Transverse colon (tissue), 4 donors: ENCODE measurements at regions not wholly inside any gene's neighbourhood (a gene's known extent, or its start where the extent isn't known, plus 50 kb on each side); places are given as distances from the start of the nearest gene placed in this dataset.

Experiments
- DNase-seq: peaks from one replicate; pipeline ENCODE4 v3.0.0-alpha.2; 2019
- H3K27ac ChIP-seq, 4 donors: fragments of 200-600 bp; sonication (generic); 2 replicates each; pipeline ENCODE4 v1.5.1; 2016 to 2018; ENCODE audit warnings: inconsistent platforms in 4 of 4
- H3K27me3 ChIP-seq: fragments of 200-600 bp; sonication (generic); 2 replicates; pipeline ENCODE4 v1.5.1; 2017; ENCODE audit warnings: inconsistent platforms
- H3K36me3 ChIP-seq, 4 donors: fragments of 200-600 bp; sonication (generic); 2 replicates each; pipeline ENCODE4 v1.5.1; 2017 to 2019; ENCODE audit warnings: inconsistent platforms in 4 of 4
- H3K4me1 ChIP-seq, 4 donors: fragments of 200-600 bp; sonication (generic); 2 replicates each; pipeline ENCODE4 v1.5.1; 2017 to 2020; ENCODE audit warnings: inconsistent platforms in 4 of 4
- H3K4me3 ChIP-seq, 4 donors: fragments of 200-600 bp; sonication (generic); 1 replicate in 1 of 4; 2 replicates in 3 of 4; pipeline versions ENCODE4 v1.5.1 to v1.6.1; 2017 to 2019; ENCODE audit warnings: inconsistent platforms in 4 of 4
- H3K9me3 ChIP-seq, 2 donors: fragments of 200-600 bp; sonication (generic); 2 replicates each; pipeline ENCODE4 v1.5.1; 2017 to 2019; ENCODE audit warnings: inconsistent platforms in 2 of 2
- EP300 ChIP-seq: sonication (generic); formaldehyde crosslinking; IDR thresholded peaks from one replicate; pipeline ENCODE4 v1.6.1; 2017; ENCODE audit warnings: antibody characterized with exemption, low read depth
- POLR2A ChIP-seq: fragments of 450-650 bp; IDR thresholded peaks from one replicate; pipeline ENCODE4 v1.6.1; 2016; ENCODE audit warnings: antibody characterized with exemption, mild to moderate bottlenecking, moderate library complexity
- POLR2AphosphoS5 ChIP-seq, 3 donors: sonication (generic); formaldehyde crosslinking; IDR thresholded peaks; one replicate each; pipeline ENCODE4 v1.6.1; 2016; ENCODE audit warnings: antibody characterized with exemption in 3 of 3
- WGBS, 2 donors: methylation state at CpG; one replicate each; pipeline ENCODE4 v1.1.5; 2018; ENCODE audit warnings: low coverage in 1 of 2; 5-methylcytosine and 5-hydroxymethylcytosine counted together
- in situ Hi-C, 4 donors: fragments of 200-750 bp; cut with MboI; loops; one replicate each; pipeline versions ENCODE4 v1.15.0 to v1.15.1; 2017; ENCODE audit warnings: low sequenced_read_pairs in 3 of 4, low pct_ligation_motif_present in 1 of 4, low pct_unique_long_range_greater_than_20kb in 1 of 4
- intact Hi-C: fragments of 100-400 bp; cut with DNase I; formaldehyde crosslinking; loops from one replicate; pipeline ENCODE4 v1.15.1; 2023; ENCODE audit warnings: low total_unique reads
- TF ChIP-seq, protein P1 (sequence below), 5 experiments: fragments of 200-600 bp in 3 of 5; fragments of 450-650 bp in 2 of 5; sonication (generic) in 3 of 5; IDR thresholded peaks; 1 replicate in 2 of 5; 2 replicates in 3 of 5; pipeline ENCODE4 v1.5.1; 2016 to 2017; ENCODE audit warnings: antibody characterized with exemption in 5 of 5, inconsistent platforms in 3 of 5, mild to moderate bottlenecking in 2 of 5, moderate library complexity in 1 of 5

DNA sequence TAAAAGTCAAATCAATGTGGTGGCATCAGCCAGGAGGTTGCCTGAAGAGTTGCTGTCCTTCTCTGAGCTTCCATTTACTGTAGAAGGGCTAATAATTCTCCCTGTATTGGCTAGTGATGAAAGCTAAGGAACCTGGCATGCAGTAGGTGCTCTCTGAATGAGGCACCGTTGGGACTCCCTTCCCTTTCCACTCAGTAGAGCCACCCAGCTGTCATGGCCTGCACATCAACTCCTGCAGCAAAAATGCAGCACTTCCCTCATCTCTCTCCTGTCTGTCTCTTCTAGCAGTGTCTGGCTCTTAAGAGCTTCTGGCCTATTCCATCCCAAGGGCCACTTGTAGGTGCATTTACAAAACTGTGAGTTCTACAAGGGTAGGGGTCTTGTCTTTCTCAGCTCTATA lies 369.0 kb downstream of the MATN1 start:
- H3K9me3 ChIP-seq: no peaks in the 10 kb centered on the region
- in situ Hi-C loops: no loop called here
- H3K4me1 ChIP-seq: no peaks in the 10 kb centered on the region
- no peaks in the 10 kb centered on the region for H3K36me3 ChIP-seq
- WGBS, 2 donors: 0 to 7% methylated on average over 1 of the region's 1 CpG
- DNase-seq: no peak
- no peak overlapping the region for H3K27ac ChIP-seq
- intact Hi-C loops: no loop called here
- TF ChIP-seq, protein P1, sequence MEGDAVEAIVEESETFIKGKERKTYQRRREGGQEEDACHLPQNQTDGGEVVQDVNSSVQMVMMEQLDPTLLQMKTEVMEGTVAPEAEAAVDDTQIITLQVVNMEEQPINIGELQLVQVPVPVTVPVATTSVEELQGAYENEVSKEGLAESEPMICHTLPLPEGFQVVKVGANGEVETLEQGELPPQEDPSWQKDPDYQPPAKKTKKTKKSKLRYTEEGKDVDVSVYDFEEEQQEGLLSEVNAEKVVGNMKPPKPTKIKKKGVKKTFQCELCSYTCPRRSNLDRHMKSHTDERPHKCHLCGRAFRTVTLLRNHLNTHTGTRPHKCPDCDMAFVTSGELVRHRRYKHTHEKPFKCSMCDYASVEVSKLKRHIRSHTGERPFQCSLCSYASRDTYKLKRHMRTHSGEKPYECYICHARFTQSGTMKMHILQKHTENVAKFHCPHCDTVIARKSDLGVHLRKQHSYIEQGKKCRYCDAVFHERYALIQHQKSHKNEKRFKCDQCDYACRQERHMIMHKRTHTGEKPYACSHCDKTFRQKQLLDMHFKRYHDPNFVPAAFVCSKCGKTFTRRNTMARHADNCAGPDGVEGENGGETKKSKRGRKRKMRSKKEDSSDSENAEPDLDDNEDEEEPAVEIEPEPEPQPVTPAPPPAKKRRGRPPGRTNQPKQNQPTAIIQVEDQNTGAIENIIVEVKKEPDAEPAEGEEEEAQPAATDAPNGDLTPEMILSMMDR (IDR thresholded peaks at IDR 0.05): no peak
- TF ChIP-seq POLR2AphosphoS5 (IDR thresholded peaks at IDR 0.05) (no peak), EP300 (no peak), POLR2A (no peak)
- no peak overlapping the region for H3K4me3 ChIP-seq
- H3K27me3 ChIP-seq: peaks cover 34% of the 10 kb centered on the region

DNA sequence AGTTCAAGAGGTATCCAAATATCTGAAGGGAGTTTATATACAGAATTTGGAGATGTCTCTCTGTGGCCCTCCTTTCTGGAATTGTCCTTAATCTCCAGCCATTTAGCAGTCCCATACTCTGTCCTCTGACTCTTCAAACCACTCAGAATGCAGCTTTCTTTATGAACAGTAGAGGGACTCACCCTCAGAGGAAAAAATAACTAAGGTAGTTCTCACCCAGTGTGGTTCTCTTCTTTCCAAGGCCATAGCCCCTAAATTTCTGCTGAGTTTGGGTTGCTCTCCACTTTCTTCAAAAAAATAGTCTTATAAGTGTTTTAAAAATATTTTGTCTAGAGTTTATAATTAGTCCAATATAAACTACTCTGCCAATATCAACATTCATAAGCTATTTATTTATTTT lies 369.7 kb downstream of the MATN1 start:
- no peak overlapping the region for H3K4me3 ChIP-seq
- H3K9me3 ChIP-seq: no peaks in the 10 kb centered on the region
- peaks cover 27% of the 10 kb centered on the region for H3K27me3 ChIP-seq
- TF ChIP-seq POLR2AphosphoS5 (IDR thresholded peaks at IDR 0.05) (no peak), POLR2A (no peak), EP300 (no peak)
- TF ChIP-seq, protein P1 (IDR thresholded peaks at IDR 0.05): no peak
- in situ Hi-C loops (no loop called here), intact Hi-C loops (no loop called here)
- no peak overlapping the region for H3K27ac ChIP-seq
- H3K4me1 ChIP-seq: no peaks in the 10 kb centered on the region
- no peak for DNase-seq
- no peaks in the 10 kb centered on the region for H3K36me3 ChIP-seq

DNA sequence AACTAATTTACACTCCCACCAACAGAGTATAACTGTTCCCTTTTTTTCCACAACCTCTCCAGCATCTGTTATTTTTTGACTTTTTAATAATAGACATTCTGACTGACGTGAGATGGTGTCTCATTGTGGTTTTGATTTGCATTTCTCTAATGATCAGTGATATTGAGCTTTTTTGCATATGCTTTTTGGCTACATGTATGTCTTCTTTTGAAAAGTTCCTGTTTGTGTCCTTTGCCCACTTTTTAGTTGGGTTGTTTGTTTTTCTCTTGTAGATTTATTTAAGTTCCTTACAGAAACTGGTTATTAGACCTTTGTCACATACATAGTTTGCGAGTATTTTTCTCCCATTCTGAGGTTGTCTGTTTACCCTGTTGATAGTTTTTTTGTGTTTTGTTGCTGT lies 375.2 kb downstream of the MATN1 start:
- Histone ChIP-seq H3K27me3 (peaks cover 60% of the 10 kb centered on the region), H3K36me3 (no peaks in the 10 kb centered on the region), H3K9me3 (no peaks in the 10 kb centered on the region), H3K27ac (no peak overlapping the region), H3K4me1 (no peaks in the 10 kb centered on the region), H3K4me3 (no peak overlapping the region)
- no peak for DNase-seq
- intact Hi-C loops (no loop called here), in situ Hi-C loops (no loop called here)
- WGBS, 2 donors: 59 to 80% methylated on average over 2 of the region's 2 CpGs
- TF ChIP-seq POLR2A: no peak
- no peak for TF ChIP-seq EP300
- TF ChIP-seq, protein P1 (IDR thresholded peaks at IDR 0.05): no peak
- no peak for TF ChIP-seq POLR2AphosphoS5 (IDR thresholded peaks at IDR 0.05)

DNA sequence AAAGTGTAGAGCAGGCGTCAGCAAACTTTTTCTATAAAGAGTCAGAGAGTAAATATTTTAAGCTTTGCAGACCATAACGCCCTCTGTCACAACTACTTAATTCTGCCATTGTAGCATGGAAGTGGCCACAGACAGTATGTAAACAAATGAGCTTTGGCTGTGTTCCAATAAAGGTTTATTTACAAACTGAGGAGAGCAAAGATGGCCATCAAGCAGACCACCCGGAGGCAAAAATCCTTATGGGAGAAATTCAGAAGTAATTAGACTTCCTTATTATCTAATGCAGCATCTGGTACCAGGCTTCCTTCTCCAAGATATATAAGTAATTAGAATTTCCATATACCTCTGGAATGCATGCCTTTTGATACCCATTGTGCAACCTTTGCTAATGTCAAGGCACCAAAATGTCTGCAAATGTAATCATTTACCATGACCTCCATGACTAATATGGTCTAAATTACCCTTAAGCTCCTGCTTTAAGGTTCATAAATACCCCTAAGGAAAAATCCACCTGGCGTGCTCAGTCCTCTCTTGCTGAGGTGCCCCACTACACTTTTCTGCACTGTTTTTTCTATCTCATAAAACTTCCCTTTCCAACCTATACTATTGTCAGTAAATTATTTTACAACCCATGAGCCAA lies 377.8 kb downstream of the MATN1 start:
- peaks cover 65% of the 10 kb centered on the region for H3K27me3 ChIP-seq
- no peaks in the 10 kb centered on the region for H3K36me3 ChIP-seq
- intact Hi-C loops (no loop called here), in situ Hi-C loops (no loop called here)
- no peak overlapping the region for H3K4me3 ChIP-seq
- TF ChIP-seq EP300 (no peak), POLR2A (no peak), POLR2AphosphoS5 (IDR thresholded peaks at IDR 0.05) (no peak)
- TF ChIP-seq, protein P1 (IDR thresholded peaks at IDR 0.05): no peak
- H3K4me1 ChIP-seq: no peaks in the 10 kb centered on the region
- H3K9me3 ChIP-seq: no peaks in the 10 kb centered on the region
- no peak for DNase-seq
- no peak overlapping the region for H3K27ac ChIP-seq
- WGBS, 2 donors: 7 to 31% methylated on average over 3 to 4 of the region's 4 CpGs
